Keratinocyte (primary cell): ENCODE measurements at regions not wholly inside any gene's neighbourhood (a gene's known extent, or its start where the extent isn't known, plus 50 kb on each side); places are given as distances from the start of the nearest gene placed in this dataset.
"Not testable (repeated sequence)": the region's sequence is repeated elsewhere in the genome, so short reads cannot be mapped to it uniquely, and the experiment has no call there.

ENCODE experiments used
- DNase-seq: peaks from one replicate; pipeline ENCODE4 v3.0.0-alpha.2; 2011; ENCODE audit warnings: low read depth, missing footprints, low spot score
- FAIRE-seq: peaks from 2 replicates; lab custom pipeline; 2011; peaks lifted over from hg19 to GRCh38; lab: Jason Lieb, UNC
- H2AFZ ChIP-seq: 2 replicates; pipeline ENCODE4 v1.6.0; 2012; ENCODE audit warnings: low read length, control low read depth, inconsistent platforms; ENCODE audit not compliant: control insufficient read depth
- H3K27ac ChIP-seq: 2 replicates; pipeline ENCODE4 v1.5.1; 2011; ENCODE audit warnings: low read length; ENCODE audit not compliant: control insufficient read depth, insufficient read depth
- H3K27me3 ChIP-seq: 3 replicates; pipeline ENCODE4 v1.6.0; 2011; ENCODE audit warnings: low read length; ENCODE audit not compliant: control insufficient read depth, insufficient read depth; ENCODE audit errors: extremely low read depth
- H3K36me3 ChIP-seq, 2 experiments: 2 replicates in 1 of 2; 3 replicates in 1 of 2; pipeline ENCODE4 v1.5.1; 2011; ENCODE audit warnings: low read length in 2 of 2, mild to moderate bottlenecking in 1 of 2; ENCODE audit not compliant: control insufficient read depth in 2 of 2, insufficient read depth in 2 of 2; ENCODE audit errors: extremely low read depth in 1 of 2
- H3K4me1 ChIP-seq: 3 replicates; pipeline ENCODE4 v1.5.1; 2011; ENCODE audit warnings: low read length; ENCODE audit not compliant: control insufficient read depth, insufficient read depth; ENCODE audit errors: extremely low read depth
- H3K4me2 ChIP-seq: 3 replicates; pipeline ENCODE4 v1.6.0; 2011; ENCODE audit warnings: low read depth, low read length; ENCODE audit not compliant: control insufficient read depth, insufficient read depth; ENCODE audit errors: extremely low read depth
- H3K4me3 ChIP-seq, 3 experiments: fragments of 200-600 bp in 1 of 3; sonication (generic) in 1 of 3; 2 replicates in 2 of 3; 3 replicates in 1 of 3; pipeline ENCODE4 v1.5.1; 2011 to 2016; ENCODE audit warnings: low read length in 3 of 3, mild to moderate bottlenecking in 3 of 3, control low read depth in 2 of 3, inconsistent platforms in 1 of 3, low read depth in 1 of 3, mixed read lengths in 1 of 3, mixed run types in 1 of 3, moderate library complexity in 1 of 3; ENCODE audit not compliant: control insufficient read depth in 2 of 3, insufficient read depth in 2 of 3; ENCODE audit errors: extremely low read depth in 1 of 3
- H3K79me2 ChIP-seq: 2 replicates; pipeline ENCODE4 v1.6.0; 2012; ENCODE audit warnings: low read length; ENCODE audit not compliant: control insufficient read depth, insufficient read depth
- H3K9ac ChIP-seq: 3 replicates; pipeline ENCODE4 v1.6.0; 2011; ENCODE audit warnings: low read length; ENCODE audit not compliant: control insufficient read depth, insufficient read depth; ENCODE audit errors: extremely low read depth
- H3K9me1 ChIP-seq: 3 replicates; pipeline ENCODE4 v1.6.0; 2011; ENCODE audit warnings: low read length; ENCODE audit not compliant: control insufficient read depth, insufficient read depth; ENCODE audit errors: extremely low read depth
- H3K9me3 ChIP-seq: 2 replicates; pipeline ENCODE4 v1.5.1; 2012; ENCODE audit warnings: low read depth, low read length; ENCODE audit not compliant: control insufficient read depth
- H4K20me1 ChIP-seq: 3 replicates; pipeline ENCODE4 v1.6.0; 2011; ENCODE audit warnings: low read length; ENCODE audit not compliant: control insufficient read depth, insufficient read depth; ENCODE audit errors: extremely low read depth
- EZH2 ChIP-seq: IDR thresholded peaks from one replicate; pipeline ENCODE4 v1.6.1; 2012; ENCODE audit warnings: inconsistent platforms, mild to moderate bottlenecking, low read length, moderate library complexity
- dilution Hi-C: fragments of 300-500 bp; cut with MboI; formaldehyde crosslinking; loops from one replicate; pipeline ENCODE4 v1.7.0; 2020; ENCODE audit warnings: low sequenced_read_pairs; ENCODE audit not compliant: extremely low pct_ligation_motif_present
- TF ChIP-seq, protein P1 (sequence below), 3 experiments: IDR thresholded peaks in 1 of 3; conservative IDR thresholded peaks in 1 of 3; optimal IDR thresholded peaks in 1 of 3; 2 replicates in 2 of 3; 3 replicates in 1 of 3; pipeline versions ENCODE3 to v1.5.1; 2011; ENCODE audit warnings: low read length in 3 of 3, mild to moderate bottlenecking in 3 of 3, moderate library complexity in 2 of 3, control low read depth in 1 of 3, inconsistent platforms in 1 of 3; ENCODE audit not compliant: insufficient read depth in 2 of 3; ENCODE audit errors: extremely low read depth in 1 of 3

GRCh38 chr9:91017245-91017644 is 215.6 kb downstream of the SYK start:
- no peak for FAIRE-seq
- dilution Hi-C loops = no loop called here

GRCh38 chr9:91019871-91020270 is 218.3 kb downstream of the SYK start:
- H3K4me1 ChIP-seq, H2AFZ ChIP-seq, H3K36me3 ChIP-seq, H4K20me1 ChIP-seq, DNase-seq, H3K79me2 ChIP-seq, H3K9me1 ChIP-seq, H3K9ac ChIP-seq, dilution Hi-C loops, H3K4me2 ChIP-seq, H3K9me3 ChIP-seq, H3K27me3 ChIP-seq, H3K27ac ChIP-seq, H3K4me3 ChIP-seq: not testable (repeated sequence)
- FAIRE-seq = peak; percentile 46

More at GRCh38 chr9:91017245-91017644, 215.6 kb downstream of the SYK start:
- no peak overlapping the region for H3K27ac ChIP-seq
- H3K79me2 ChIP-seq = no peaks in the 10 kb centered on the region
- peaks cover 5% of the 10 kb centered on the region for H3K4me1 ChIP-seq
- H3K4me2 ChIP-seq = no peak overlapping the region
- no peak for TF ChIP-seq EZH2
- TF ChIP-seq, protein P1, sequence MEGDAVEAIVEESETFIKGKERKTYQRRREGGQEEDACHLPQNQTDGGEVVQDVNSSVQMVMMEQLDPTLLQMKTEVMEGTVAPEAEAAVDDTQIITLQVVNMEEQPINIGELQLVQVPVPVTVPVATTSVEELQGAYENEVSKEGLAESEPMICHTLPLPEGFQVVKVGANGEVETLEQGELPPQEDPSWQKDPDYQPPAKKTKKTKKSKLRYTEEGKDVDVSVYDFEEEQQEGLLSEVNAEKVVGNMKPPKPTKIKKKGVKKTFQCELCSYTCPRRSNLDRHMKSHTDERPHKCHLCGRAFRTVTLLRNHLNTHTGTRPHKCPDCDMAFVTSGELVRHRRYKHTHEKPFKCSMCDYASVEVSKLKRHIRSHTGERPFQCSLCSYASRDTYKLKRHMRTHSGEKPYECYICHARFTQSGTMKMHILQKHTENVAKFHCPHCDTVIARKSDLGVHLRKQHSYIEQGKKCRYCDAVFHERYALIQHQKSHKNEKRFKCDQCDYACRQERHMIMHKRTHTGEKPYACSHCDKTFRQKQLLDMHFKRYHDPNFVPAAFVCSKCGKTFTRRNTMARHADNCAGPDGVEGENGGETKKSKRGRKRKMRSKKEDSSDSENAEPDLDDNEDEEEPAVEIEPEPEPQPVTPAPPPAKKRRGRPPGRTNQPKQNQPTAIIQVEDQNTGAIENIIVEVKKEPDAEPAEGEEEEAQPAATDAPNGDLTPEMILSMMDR (optimal IDR thresholded peaks at IDR 0.05 in 1 of 3, IDR thresholded peaks at IDR 0.05 in 1 of 3, conservative IDR thresholded peaks at IDR 0.05 in 1 of 3; ENCODE audit: extremely low read depth in 1 of 3, insufficient read depth in 2 of 3, low read length in 3 of 3) = no peak
- no peaks in the 10 kb centered on the region for H3K36me3 ChIP-seq
- H2AFZ ChIP-seq = no peak overlapping the region
- no peak overlapping the region for H3K4me3 ChIP-seq
- H3K9ac ChIP-seq = no peak overlapping the region
- no peaks in the 10 kb centered on the region for H3K27me3 ChIP-seq
- no peak for DNase-seq
- H3K9me3 ChIP-seq = no peaks in the 10 kb centered on the region
- no peaks in the 10 kb centered on the region for H4K20me1 ChIP-seq
- H3K9me1 ChIP-seq = no peaks in the 10 kb centered on the region

- H3K9me1 ChIP-seq, H3K4me3 ChIP-seq, DNase-seq, H2AFZ ChIP-seq, H3K27me3 ChIP-seq, H3K4me1 ChIP-seq, H3K4me2 ChIP-seq, H3K79me2 ChIP-seq, H3K27ac ChIP-seq, H4K20me1 ChIP-seq, FAIRE-seq, H3K36me3 ChIP-seq, H3K9ac ChIP-seq, dilution Hi-C loops, H3K9me3 ChIP-seq: not testable (repeated sequence)
Observed at GRCh38 chr9:91021656-91022055, 220.0 kb downstream of the SYK start.
